Calu3 (cell line): ENCODE measurements at regions not wholly inside any gene's neighbourhood (a gene's known extent, or its start where the extent isn't known, plus 50 kb on each side); places are given as distances from the start of the nearest gene placed in this dataset.

Source experiments
- BruUV-seq: library from RNA; stranded (reverse); fragments of 400-500 nt; replicated peaks from 2 replicates; lab custom pipeline; 2021; lab: Mats Ljungman, UMichigan
- CTCF ChIA-PET: fragments of 300-600 bp; sonication (Branson Sonifier 250); formaldehyde crosslinking; loops from one replicate; lab custom pipeline; 2022; ENCODE audit warnings: antibody characterized with exemption; lab: Charles Lee
- DNase-seq: peaks from one replicate; pipeline ENCODE4 v3.0.0; 2022
- H3K27ac Mint-ChIP-seq: one replicate; pipeline ENCODE4 v1.8.0; 2022; ENCODE audit warnings: mixed read lengths; ENCODE audit not compliant: unreplicated experiment
- H3K27me3 Mint-ChIP-seq: one replicate; pipeline ENCODE4 v1.8.0; 2022; ENCODE audit warnings: mixed read lengths; ENCODE audit not compliant: unreplicated experiment
- H3K36me3 Mint-ChIP-seq: one replicate; pipeline ENCODE4 v1.8.0; 2022; ENCODE audit warnings: mild to moderate bottlenecking, moderate library complexity, mixed read lengths; ENCODE audit not compliant: insufficient read depth, unreplicated experiment
- H3K4me1 Mint-ChIP-seq: one replicate; pipeline ENCODE4 v1.8.0; 2022; ENCODE audit warnings: mild to moderate bottlenecking, low read depth, mixed read lengths; ENCODE audit not compliant: unreplicated experiment
- H3K4me3 Mint-ChIP-seq: one replicate; pipeline ENCODE4 v1.8.0; 2022; ENCODE audit warnings: mild to moderate bottlenecking, low read depth, moderate library complexity, mixed read lengths; ENCODE audit not compliant: unreplicated experiment
- H3K9me3 Mint-ChIP-seq: one replicate; pipeline ENCODE4 v1.8.0; 2022; ENCODE audit warnings: low read depth, mixed read lengths; ENCODE audit not compliant: unreplicated experiment
- CTCF ChIP-seq: fragments of 200-600 bp; IDR thresholded peaks from one replicate; pipeline ENCODE4 v1.8.0; 2022; ENCODE audit warnings: antibody characterized with exemption; ENCODE audit not compliant: unreplicated experiment
- intact Hi-C: fragments of 100-400 bp; cut with micrococcal nuclease; formaldehyde crosslinking; loops from one replicate; pipeline ENCODE4 v1.10.0; 2022; ENCODE audit not compliant: unreplicated experiment

GRCh38 chr2:66301767-66302140, 133.2 kb upstream of the MEIS1 start:
- H3K27me3 Mint-ChIP-seq: peaks cover 1% of the 10 kb centered on the region
- H3K4me1 Mint-ChIP-seq: no peaks in the 10 kb centered on the region
- no peak overlapping the region for H3K4me3 Mint-ChIP-seq
- BruUV-seq: no TSS peak
- no peaks in the 10 kb centered on the region for H3K36me3 Mint-ChIP-seq
- peaks cover 2% of the 10 kb centered on the region for H3K9me3 Mint-ChIP-seq
- CTCF ChIA-PET: no interaction called here
- no peak for TF ChIP-seq CTCF
- no peak for DNase-seq
- intact Hi-C loops: no loop called here
- no peak overlapping the region for H3K27ac Mint-ChIP-seq

- CTCF ChIA-PET: no interaction called here
- BruUV-seq: no TSS peak
- H3K4me3 Mint-ChIP-seq: no peak overlapping the region
- no peak overlapping the region for H3K27ac Mint-ChIP-seq
- no peaks in the 10 kb centered on the region for H3K4me1 Mint-ChIP-seq
- TF ChIP-seq CTCF: no peak
- no peaks in the 10 kb centered on the region for H3K36me3 Mint-ChIP-seq
- DNase-seq: no peak
- intact Hi-C loops: no loop called here
- H3K27me3 Mint-ChIP-seq: no peaks in the 10 kb centered on the region
- peaks cover 2% of the 10 kb centered on the region for H3K9me3 Mint-ChIP-seq
These were observed 133.7 kb upstream of the MEIS1 start for GRCh38 chr2:66301022-66301766.

- H3K9me3 Mint-ChIP-seq: peaks cover 3% of the 10 kb centered on the region
- H3K36me3 Mint-ChIP-seq: no peaks in the 10 kb centered on the region
- H3K4me3 Mint-ChIP-seq: no peak overlapping the region
- CTCF ChIA-PET: no interaction called here
- DNase-seq: no peak
- H3K27me3 Mint-ChIP-seq: no peaks in the 10 kb centered on the region
- intact Hi-C loops: no loop called here
- no peaks in the 10 kb centered on the region for H3K4me1 Mint-ChIP-seq
- no peak overlapping the region for H3K27ac Mint-ChIP-seq
- BruUV-seq: no TSS peak
- TF ChIP-seq CTCF: no peak
These were observed 151.1 kb upstream of the MEIS1 start for GRCh38 chr2:66283787-66284186.

GRCh38 chr2:66281980-66282379, 152.9 kb upstream of the MEIS1 start:
- no peaks in the 10 kb centered on the region for H3K27me3 Mint-ChIP-seq
- no TSS peak for BruUV-seq
- TF ChIP-seq CTCF: no peak
- CTCF ChIA-PET: no interaction called here
- no peak for DNase-seq
- no peaks in the 10 kb centered on the region for H3K36me3 Mint-ChIP-seq
- intact Hi-C loops: no loop called here
- no peak overlapping the region for H3K4me3 Mint-ChIP-seq
- no peaks in the 10 kb centered on the region for H3K4me1 Mint-ChIP-seq
- peaks cover 3% of the 10 kb centered on the region for H3K9me3 Mint-ChIP-seq
- H3K27ac Mint-ChIP-seq: no peak overlapping the region
